NCI-H446 (cell line): ENCODE measurements at regions not wholly inside any gene's neighbourhood (a gene's known extent, or its start where the extent isn't known, plus 50 kb on each side); places are given as distances from the start of the nearest gene placed in this dataset.

Experiments
- DNase-seq, 2 experiments: peaks; one replicate each; lab custom pipeline; 2025; lab: John Stamatoyannopoulos, UW

DNA sequence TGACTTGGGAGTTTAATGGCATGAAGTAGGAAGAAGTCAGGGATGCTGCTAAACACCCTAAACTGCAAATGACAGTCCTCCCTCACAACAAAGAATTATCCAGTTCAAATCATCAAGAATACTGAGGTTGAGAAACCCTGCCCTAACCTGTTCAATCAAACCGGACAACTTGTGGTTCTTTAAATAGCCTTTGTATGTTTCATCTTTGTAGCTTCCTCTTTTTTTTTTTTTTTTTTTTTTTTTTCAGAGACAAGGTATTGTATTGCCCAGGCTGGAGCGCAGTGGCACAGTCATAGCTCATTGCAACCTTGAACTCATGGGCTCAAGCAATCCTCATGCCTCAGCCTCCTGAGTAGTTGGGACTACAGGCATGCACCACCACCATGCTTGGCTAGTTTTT, 52.5 kb upstream of the TTC29 start:
- DNase-seq, result no peak

DNA sequence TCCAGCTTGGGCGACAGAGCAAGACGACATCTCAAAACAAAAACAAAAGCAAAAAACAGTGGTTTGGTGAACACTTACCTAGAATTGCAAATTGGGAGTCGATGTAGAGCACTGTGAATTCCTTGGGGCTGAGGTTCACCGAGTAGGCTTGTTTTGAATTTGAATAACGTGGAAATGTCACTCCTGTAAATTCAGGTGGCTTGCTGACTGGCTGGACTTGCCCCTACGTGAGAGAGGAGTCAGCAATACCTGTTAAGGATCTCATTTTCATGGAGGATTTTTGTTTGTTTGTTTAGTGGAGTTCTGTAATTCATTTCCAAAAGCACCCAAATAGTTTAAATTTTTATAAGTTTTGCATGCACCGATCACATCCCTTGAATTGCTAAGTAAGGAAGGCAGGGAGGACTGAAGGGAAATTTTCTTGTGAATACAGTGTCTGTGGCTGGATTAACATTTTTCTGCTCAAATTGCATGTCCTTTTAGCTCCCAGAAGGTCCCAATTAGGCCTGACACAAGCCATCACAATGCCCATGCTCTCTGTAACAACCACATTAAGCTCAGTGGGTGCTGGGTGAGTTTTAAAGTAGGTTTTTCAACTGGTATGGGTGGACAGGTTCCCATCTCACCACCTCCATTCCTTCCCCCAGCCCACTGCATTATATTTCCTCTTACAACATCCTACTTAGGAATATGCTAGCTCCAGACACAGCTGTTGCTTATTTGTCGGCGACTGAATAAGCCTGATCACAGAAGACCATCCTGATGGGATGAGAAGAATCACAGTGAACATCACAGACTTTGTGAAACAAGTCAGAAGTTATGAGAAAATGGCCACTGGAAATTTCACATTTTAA, 58.5 kb upstream of the TTC29 start:
- DNase-seq, result no peak

DNA sequence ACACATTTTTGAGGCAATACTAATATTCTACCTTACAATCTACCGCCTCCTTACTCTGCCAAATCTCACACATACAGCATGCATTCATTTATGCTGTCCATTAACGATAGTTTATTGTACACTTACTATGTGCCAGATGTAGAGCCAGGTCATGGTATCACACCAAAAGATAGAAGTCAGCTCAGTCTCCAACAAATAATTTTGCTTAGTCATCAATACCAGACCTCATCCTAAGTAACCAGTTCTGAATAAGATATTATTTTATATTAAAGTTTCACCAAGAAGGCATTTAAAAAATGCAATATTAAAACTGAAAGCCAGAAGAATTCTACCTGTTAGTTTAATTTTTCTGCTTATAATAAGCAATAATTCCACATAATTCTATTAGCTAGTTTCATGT, 60.6 kb upstream of the TTC29 start:
- no peak for DNase-seq

DNA sequence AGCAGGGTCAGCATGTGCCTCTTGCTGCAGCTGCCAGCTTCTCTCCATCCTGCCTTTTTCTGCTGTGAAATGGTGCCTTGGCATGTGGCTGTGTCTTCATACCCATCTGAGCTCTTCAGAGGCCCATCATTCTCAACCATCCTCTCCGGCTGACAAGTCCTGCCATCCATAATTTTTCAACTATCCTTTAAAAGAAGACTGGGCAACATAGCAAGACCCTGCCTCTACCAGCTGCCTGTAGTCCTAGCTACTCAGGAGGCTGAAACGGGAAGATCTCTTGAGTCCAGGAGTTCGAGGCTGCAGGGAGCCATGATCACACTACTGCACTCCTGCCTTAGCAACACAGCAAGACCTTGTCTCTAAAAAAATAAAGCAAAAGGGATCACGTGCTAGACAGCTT, 64.2 kb upstream of the TTC29 start:
- DNase-seq, result no peak

- DNase-seq, result no peak
Observed at GRCh38 chr4:147011411-147011810, 65.7 kb upstream of the TTC29 start.

DNA sequence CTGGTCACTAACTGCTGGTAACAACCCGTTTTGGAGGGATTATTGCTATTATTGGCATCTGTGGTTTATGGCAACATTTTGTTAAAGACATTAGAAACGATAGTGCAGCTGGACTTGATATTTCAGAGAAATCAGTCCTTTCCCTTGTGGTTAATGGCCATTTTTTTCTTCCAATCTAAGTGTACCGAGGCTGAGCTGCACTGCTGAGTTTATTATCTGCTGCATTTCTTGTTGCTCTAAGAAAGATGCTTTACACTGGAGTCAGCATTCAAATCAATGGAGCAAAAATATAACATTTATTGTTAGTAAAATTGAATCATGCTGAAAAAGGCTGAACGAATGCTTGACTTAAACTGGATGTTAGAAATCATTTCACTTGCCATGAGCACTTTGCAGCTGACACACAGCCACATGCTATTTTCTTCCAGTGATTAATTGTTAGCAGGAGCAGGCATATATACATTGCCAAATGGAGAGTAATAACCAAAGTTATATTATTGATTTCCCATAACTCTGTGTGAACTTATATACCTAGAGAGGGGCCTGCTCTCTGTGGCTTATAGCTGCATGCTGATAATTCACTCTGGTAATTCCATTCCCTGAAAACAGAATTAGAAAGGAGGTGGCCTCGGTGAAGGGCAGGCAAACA, 66.5 kb upstream of the TTC29 start:
- DNase-seq, result no peak

- no peak for DNase-seq
Observed at GRCh38 chr4:147014946-147015345, 69.3 kb upstream of the TTC29 start.

- DNase-seq, result no peak
Observed at GRCh38 chr4:147015491-147015890, 69.8 kb upstream of the TTC29 start.

DNA sequence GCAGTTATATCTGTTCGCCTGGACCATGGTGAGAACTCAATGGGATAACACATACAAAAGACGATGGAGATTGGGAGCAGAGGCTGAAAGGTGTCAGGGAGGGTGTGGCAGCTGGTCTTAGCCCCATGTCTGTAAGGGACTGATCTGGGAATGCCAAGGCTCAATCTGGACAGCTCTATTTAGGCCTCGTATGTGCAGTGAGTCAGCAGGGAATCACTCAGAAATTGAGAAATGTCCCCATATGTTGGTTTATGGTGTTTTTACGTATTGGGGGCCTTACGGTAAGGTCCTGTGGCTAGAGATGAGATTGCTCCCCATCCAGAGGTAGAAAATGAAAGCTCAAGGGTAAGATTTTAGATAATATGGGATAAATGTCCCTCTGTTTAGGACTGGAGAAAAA, 71.4 kb upstream of the TTC29 start:
- no peak for DNase-seq

DNA sequence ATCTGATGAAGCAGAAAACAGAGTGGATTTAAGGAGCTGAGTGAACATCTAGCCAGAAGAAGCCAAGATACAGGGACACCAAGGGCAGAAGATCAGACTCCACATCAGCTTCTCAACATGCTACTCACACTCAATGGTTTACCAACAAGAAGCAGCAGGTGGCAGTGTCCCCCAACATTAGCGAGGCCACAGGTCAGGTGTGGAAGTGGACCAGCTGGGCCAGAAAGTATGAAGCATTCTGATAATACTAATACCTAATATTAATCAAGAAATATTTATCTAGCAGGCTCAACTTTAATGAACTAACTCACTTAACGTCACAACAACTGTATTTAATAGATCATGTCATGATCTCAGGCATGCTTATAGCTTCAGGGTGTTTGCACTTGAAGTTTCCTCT, 73.4 kb upstream of the TTC29 start:
- DNase-seq, result peak in 1 of 2 experiments; percentile 22

GRCh38 chr4:147020456-147020855, 74.8 kb upstream of the TTC29 start:
- DNase-seq, result no peak

DNA sequence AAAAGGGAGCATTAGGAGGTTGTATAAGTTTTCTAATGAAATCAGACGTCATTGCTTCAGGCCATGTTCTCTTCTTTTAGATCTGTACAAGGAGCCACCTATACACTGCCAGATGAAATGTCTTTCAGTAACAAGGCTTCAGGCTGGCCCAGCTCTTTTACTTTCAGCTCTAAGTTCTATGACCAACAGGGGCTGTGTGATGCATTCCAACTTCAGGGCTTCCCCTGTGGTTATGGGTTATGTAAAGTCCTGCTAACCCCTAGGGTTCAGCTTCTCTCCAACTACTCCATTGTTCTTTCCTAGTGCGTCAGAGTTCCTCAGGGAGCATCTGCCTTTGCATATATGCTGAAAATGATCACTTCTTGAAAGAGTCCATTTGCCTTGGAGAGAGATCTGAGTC, 79.4 kb upstream of the TTC29 start:
- DNase-seq, result no peak

- DNase-seq, result no peak
Observed at GRCh38 chr4:147029296-147029695, 83.6 kb upstream of the TTC29 start.

- no peak for DNase-seq
Observed at GRCh38 chr4:147034372-147034771, 88.7 kb upstream of the TTC29 start.

- no peak for DNase-seq
Observed at GRCh38 chr4:147037069-147037468, 91.4 kb upstream of the TTC29 start.

DNA sequence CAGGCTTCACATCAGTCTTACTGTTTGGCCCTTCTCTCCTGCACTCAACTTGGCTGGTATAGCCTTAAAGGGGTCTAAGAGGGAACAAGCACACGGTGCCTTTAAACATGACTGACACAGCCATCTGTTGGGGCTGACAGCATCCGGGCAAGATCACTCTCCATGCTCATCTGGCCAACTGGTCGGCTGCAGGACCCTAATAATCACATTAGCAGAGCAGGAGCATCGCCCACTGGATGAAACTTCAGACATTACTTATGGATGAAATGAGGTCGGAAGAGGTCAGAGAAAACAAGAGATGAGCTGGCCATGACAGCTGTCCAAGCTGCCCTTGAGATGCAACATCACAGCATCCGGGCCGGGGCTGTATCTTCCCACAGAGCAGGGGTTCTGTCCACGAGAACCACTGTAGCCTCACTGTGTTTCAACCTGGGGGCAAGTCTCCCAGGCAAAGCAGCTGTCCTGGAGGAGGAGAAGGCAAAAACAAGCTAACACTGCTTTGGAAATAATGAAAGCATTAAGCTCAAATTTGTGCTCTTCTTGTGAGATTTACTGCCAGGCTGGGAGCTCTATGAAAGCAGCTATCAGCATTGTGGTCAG, 94.4 kb upstream of the TTC29 start:
- no peak for DNase-seq

- DNase-seq, result no peak
Observed at GRCh38 chr4:147040874-147041273, 95.2 kb upstream of the TTC29 start.

DNA sequence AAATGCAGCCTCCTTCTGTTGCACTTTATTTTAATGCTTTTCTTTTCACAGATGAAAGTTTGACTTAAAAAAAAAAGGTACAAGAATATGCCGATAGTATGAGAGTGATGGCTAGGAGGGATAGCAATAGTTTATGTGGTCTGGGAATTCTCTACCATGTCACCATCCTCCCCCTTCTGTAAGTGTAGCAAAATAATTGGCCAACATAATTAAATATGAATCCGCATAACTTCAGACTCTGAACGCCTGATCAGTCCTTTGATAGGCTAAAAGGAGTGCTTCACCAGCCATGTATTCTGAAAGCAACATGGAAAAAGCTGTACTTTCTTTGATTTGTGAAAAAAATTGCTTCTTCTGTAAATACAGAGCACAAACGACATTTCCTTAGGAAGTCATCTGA, 95.7 kb upstream of the TTC29 start:
- no peak for DNase-seq

DNA sequence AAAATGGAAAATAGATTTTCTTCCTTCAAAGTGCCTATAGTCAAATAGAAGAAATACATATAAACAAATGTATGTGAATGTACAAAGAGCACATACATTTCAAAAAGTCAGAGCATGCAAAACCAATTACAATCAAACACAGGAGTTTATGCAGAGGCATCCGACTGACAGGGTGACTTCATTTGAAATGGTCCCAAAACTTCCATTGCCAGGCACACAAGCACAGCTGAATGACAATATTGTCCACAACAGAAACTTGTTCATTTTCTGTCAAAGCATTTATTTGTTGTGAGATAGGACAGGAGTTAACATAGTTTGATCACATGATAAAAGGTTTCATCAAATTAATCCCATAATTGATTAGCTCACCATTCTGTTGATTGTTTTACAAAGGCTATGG, 96.4 kb upstream of the TTC29 start:
- DNase-seq, result no peak

DNA sequence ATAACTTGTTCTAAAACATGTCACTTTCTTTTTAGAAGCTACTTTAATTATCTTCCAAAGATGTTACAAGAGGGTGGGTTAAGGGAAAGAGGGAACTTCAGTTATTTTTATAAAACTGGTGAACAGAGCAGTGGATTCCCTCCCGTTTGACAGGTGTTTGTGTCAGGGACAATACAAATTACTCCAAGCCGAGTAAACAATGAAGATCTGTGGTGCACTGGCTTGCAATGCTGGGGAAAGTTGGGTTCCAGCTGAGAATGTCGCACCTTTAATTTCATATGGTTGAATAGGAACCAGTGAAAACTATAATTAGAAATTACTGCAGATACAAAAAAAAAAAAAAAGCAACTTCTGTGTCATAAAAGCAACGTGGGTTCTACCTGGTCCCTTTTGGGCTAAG, 98.6 kb upstream of the TTC29 start:
- DNase-seq, result no peak

GRCh38 chr4:147049946-147050345, 104.3 kb upstream of the TTC29 start:
- no peak for DNase-seq

DNA sequence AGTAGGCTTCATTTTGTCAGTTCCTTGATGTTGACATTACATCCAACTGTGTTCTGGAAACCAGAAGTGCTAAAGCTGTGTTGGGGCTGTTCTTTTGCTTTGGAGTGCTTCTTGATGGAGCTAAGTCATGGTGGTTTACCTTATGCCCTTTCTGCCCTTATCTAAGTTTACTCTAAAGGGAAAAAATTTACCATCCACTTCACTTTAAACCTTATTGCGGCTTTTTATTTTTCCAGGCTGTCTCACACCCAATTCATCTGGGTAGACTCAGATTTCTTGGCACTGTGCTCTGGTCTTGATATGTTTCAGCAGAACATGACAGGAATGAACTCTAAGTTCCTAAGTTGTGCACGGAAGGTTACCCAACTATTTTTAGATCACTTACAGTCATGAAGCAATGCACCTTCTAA, 104.7 kb upstream of the TTC29 start:
- no peak for DNase-seq

DNA sequence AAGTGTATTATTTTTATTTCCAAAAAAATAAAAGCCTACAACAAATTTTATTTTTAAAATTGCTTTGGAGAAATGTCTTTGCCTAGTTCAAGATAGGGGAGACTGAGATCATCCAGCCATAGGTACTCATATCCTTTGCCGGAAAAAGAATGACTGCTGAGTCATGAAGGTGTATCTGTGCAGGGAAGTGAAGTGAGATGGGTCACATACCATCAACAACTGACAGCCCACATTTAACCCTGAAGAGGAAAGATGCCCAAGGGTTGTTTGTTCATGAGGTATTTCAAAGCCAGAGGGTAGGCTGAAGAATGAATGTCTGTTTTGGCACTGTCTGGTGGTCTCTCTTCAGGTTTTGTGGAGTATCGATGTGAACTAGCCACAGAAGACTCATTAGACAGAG, 106.7 kb upstream of the TTC29 start:
- no peak for DNase-seq
